ENCODE measurements at regions not wholly inside any gene's neighbourhood (a gene's known extent, or its start where the extent isn't known, plus 50 kb on each side); places are given as distances from the start of the nearest gene placed in this dataset.
"Not testable (repeated sequence)": the region's sequence is repeated elsewhere in the genome, so short reads cannot be mapped to it uniquely, and the experiment has no call there.

GRCh38 chr19:30289336-30289735 lies 82.8 kb upstream of the ZNF536 start (continued):
- TF ChIP-seq CTCF (IDR thresholded peaks at IDR 0.05) (no peak), REST (IDR thresholded peaks at IDR 0.05) (no peak), HMGXB4 (CRISPR knock-in tag; IDR thresholded peaks at IDR 0.05; ENCODE audit: borderline replicate concordance) (no peak)

GRCh38 chr19:30290805-30291204 lies 81.4 kb upstream of the ZNF536 start:
- DNase-seq (ENCODE audit: low read depth in 1 of 2, low spot score in 1 of 2); H3K4me3 ChIP-seq; CTCF ChIA-PET; H3K9me3 ChIP-seq; H3K27ac ChIP-seq; POLR2A ChIA-PET; FAIRE-seq; ATAC-seq; H3K4me1 ChIP-seq; H3K4me2 ChIP-seq: not testable (repeated sequence)

- Histone ChIP-seq H3K27ac (no peak overlapping the region), H3K4me1 (no peaks in the 10 kb centered on the region), H3K4me3 (no peak overlapping the region), H3K4me2 (no peak overlapping the region), H3K9me3 (no peaks in the 10 kb centered on the region)
- DNase-seq (ENCODE audit: low read depth in 1 of 2, low spot score in 1 of 2) (no peak), FAIRE-seq (no peak), ATAC-seq (no peak)
- WGBS (ENCODE audit: missing lambda C conversion rate): 30% methylated on average over 15 of the region's 15 CpGs
- TF ChIP-seq ZSCAN20 (CRISPR knock-in tag; IDR thresholded peaks at IDR 0.05) (no peak), HDAC2 (IDR thresholded peaks at IDR 0.05) (no peak), MAX (IDR thresholded peaks at IDR 0.05) (no peak), ESRRA (IDR thresholded peaks at IDR 0.05; ENCODE audit: borderline replicate concordance, low read length) (no peak), GATA3 (IDR thresholded peaks at IDR 0.05; ENCODE audit: borderline replicate concordance) (no peak), EHMT2 (IDR thresholded peaks at IDR 0.05; ENCODE audit: low read depth) (no peak), ZFP36 (IDR thresholded peaks at IDR 0.05; ENCODE audit: borderline replicate concordance, partially characterized antibody) (no peak), USF2 (IDR thresholded peaks at IDR 0.05) (no peak), CBX2 (IDR thresholded peaks at IDR 0.05; ENCODE audit: borderline replicate concordance, low read depth) (no peak), HOXB13 (CRISPR knock-in tag; IDR thresholded peaks at IDR 0.05; ENCODE audit: low read depth) (no peak), HOXB5 (CRISPR knock-in tag; IDR thresholded peaks at IDR 0.05) (no peak), FOSL2 (IDR thresholded peaks at IDR 0.05) (no peak), FOSL2 (CRISPR knock-in tag; IDR thresholded peaks at IDR 0.05) (no peak), NPAS2 (CRISPR knock-in tag; IDR thresholded peaks at IDR 0.05; ENCODE audit: borderline replicate concordance) (no peak), SREBF2 (IDR thresholded peaks at IDR 0.05) (no peak), POLR2A (IDR thresholded peaks at IDR 0.05; ENCODE audit: low read length) (no peak), BHLHE40 (IDR thresholded peaks at IDR 0.05; ENCODE audit: low read depth, low read length) (no peak), NR3C1 (IDR thresholded peaks at IDR 0.05) (no peak)
- ChIA-PET CTCF (no interaction called here), POLR2A (no interaction called here)
Observed at GRCh38 chr19:30293051-30293785, 79.0 kb upstream of the ZNF536 start.

All from A549 (cell line).